ENCODE measurements at regions not wholly inside any gene's neighbourhood (a gene's known extent, or its start where the extent isn't known, plus 50 kb on each side); places are given as distances from the start of the nearest gene placed in this dataset.
"Not testable (repeated sequence)": the region's sequence is repeated elsewhere in the genome, so short reads cannot be mapped to it uniquely, and the experiment has no call there.

DNA sequence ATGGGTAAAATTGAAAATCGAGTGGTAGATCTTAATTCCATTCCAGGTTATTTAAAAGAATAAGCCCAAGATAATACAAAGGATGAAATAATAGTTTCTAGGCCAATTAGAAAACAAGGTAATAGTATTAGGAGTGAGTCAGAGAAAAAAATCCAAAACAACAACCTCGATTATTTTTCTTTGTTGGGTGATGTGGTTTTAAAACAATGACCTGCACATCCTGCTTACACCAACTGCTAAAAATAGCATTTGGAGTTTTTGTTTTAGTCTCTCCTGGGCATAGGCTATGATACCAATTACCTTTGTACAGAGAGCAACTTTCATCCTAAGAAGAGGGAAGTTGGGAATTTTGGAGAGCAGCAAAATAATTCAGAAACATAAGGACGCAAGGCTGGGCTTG, 101.7 kb upstream of the MYO10 start:
- no peak for DNase-seq (ENCODE audit: low spot score)

DNA sequence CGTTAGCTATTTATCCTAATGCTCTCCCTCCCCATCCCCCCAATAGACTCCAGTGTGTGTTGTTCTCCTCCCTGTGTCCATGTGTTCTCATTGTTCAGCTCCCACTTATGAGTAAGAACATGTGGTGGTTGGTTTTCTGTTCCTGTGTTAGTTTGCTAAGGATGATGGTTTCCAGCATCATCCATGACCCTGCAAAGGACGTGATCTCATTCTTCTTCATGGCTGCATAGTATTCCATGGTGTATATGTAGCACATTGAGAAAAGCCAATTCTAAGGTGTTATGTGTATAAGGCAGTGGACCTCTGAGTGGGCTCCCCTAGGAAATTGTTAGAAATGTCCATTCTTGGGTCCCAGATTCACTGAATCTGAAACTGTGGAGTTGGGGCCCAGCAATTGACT, 103.1 kb upstream of the MYO10 start:
- DNase-seq (ENCODE audit: low spot score): no peak

GRCh38 chr5:17042041-17042440, 106.0 kb upstream of the MYO10 start:
- DNase-seq (ENCODE audit: low spot score): no peak

DNA sequence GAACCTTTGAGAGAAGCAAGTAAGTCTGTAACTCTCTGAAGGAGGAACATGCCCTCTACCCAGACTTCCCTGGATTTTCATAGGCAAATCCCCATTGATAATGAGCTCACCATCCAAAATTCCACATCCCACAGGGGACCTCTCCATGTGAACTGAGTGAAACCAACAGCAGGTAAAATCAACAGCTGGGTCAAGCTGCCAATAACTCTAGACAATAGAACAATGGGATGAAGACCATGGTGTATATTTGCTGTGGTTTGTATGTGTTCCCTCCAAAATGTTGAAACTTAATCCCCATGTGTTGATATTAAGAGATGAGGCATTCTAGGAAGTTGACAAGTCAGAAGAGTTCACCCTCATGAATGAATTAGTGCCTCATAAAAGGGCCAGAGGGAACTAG, 110.2 kb upstream of the MYO10 start:
- DNase-seq (ENCODE audit: low spot score): no peak

DNA sequence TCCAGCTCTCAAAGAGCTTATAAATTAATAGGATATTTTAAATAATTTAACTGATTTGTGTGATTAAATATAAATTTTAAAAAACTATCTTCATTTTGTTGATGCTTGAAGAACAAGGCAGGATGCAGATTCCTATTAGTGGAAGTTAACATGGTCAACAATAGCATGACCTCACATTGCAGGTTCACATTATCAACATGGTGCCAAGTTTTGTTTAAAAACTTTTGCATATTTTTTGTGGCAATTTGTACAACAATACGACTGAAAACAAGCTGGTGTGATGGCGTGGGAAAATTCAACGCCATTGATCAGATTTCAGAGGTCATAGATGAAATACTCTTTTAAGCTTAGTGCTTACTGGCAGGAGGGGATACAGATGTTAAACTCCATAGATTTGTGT, 114.1 kb upstream of the MYO10 start:
- DNase-seq (ENCODE audit: low spot score): no peak

- no peak for DNase-seq (ENCODE audit: low spot score)
Measured at GRCh38 chr5:17054911-17055310, 118.8 kb upstream of the MYO10 start.

GRCh38 chr5:17056141-17056631, 120.1 kb upstream of the MYO10 start:
- DNase-seq (ENCODE audit: low spot score): peak; percentile 38

DNA sequence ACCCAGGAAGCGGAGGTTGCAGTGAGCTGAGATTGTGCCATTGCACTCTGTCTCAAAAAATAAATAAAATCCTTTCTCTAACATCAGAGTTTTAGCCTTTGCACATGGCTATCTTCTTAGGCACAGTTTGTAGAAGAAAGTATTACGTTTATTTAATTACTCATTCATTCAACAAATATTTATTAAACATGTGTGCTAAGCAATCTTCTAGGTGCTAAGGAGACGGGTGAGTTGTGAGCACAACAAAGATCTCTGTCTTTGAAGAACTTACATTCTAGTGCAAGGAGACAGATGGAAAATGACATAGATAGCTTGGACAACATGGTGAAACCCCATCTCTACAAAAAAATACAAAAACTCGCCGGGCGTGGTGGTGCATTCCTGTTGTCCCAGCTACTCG, 122.3 kb upstream of the MYO10 start:
- DNase-seq (ENCODE audit: low spot score): no peak

DNA sequence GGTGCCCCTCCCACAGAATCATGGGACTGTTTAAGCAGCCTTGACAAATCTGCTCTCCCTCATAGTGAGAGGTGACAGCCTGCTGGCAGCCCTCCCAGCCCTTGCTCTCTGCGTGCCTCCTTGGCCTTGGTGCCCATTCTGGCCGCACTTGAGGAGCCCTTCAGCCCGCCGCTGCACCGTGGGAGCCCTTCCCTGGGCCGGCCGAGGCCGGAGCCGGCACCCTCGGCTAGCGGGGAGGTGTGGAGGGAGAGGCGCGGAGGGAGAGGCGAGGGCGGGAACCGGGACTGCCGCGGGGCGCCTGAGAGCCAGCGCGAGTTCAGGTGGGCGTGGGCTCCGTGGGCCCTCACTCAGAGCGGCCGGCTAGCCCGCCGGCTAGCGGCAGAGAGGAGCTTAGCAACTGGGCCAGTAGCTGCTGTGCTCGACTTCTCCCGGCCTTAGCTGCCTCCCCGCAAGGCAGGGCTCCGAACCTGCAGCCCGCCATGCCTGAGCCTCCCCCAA, 125.9 kb upstream of the MYO10 start:
- DNase-seq (ENCODE audit: low spot score): no peak

DNA sequence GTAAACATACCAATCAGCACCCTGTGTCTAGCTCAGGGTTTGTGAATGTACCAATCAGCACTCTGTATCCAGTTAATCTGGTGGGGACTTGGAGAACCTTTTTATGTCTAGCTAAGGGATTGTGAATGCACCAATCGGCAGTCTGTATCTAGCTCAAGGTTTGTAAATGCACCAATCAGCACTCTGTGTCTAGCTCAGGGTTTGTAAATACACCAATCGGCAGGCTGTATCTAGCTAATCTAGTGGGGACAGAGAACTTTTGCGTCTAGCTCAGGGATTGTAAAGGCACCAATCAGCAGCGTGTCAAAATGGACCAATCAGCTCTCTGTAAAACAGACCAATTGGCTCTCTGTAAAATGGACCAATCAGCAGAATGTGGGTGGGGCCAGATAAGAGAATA, 126.7 kb upstream of the MYO10 start:
- DNase-seq (ENCODE audit: low spot score): not testable (repeated sequence)

DNA sequence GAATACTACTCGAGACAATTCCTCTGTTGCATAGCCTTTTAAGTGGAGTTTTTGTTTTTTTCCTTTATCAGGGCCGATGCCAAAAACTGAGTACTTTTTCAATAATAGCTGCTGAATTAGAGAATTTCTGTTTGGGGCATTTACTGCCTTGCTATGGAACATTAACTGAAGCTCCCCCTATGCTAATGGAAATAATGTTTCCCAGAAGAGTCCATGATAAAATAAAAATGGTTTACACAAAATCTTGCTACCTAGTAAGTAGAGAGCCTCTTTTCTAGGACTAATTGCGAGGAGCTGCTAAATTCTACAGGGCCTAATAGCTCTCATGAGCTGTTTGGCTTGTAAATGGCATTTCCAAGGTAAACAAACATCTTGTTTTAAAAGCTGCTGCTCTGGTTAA, 128.2 kb upstream of the MYO10 start:
- DNase-seq (ENCODE audit: low spot score): no peak

DNA sequence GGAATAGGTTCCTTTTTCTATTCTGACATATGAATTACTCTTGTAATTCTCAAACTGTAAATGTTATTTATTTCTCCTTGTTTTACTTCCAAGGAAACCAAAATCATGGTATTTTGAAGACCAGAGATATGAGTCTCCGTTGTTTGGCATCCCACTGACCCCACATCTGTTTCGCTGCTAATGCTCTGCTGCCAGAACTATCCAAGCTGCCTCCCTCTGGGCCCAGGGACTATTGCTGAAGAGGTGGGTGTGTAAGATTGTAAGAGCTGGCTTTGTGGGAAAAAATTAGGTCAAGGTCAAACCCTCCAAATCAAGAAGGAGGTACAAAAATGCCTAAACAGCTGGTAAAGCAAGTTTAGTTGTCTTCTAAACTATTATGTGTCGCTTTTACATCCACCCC, 129.4 kb upstream of the MYO10 start:
- DNase-seq (ENCODE audit: low spot score): no peak

DNA sequence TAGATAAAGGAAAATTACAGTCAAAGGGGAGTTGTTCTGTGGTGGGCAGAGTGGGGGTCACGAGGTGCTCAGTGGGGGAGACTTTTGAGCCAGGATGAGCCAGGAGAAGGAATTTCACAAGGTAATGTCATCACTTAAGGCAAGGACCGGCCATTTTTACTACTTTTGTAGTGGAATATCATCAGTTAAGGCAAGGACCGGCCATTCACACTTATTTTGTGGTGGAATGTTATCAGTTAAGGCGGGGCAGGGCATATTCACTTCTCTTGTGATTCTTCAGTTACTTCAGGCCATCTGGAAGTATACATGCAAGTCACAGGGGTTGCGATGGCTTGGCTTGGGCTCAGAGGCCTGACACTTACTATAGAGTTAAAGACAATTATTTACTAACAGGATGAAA, 129.9 kb upstream of the MYO10 start:
- DNase-seq (ENCODE audit: low spot score): not testable (repeated sequence)

GRCh38 chr5:17067657-17068392, 131.7 kb upstream of the MYO10 start:
- no peak for DNase-seq (ENCODE audit: low spot score)

DNA sequence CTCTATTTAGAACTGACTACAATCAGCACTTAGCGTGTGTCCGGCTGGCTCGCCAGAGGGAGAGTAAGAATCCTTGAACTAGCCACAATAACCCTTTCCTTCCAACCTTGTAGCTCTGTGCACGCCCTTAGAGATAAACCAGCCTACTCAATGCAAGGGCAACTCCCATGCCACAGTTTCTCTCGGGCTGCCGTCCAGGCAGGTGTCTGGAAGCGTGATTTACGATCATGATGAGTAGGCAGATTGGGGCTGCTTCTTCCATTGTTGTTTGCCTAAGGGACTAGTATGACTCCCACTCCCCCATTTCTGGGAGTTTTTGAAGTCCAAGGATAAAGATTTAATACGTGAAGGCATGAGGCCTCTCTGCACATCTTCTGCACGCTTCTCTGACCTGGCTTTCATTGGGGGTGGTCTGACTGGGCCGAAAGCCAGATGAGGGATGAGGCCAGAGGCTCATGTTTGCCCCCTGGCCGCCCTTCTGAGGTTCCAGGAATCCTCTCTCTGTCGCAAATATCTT, 134.0 kb upstream of the MYO10 start:
- no peak for DNase-seq (ENCODE audit: low spot score)

DNA sequence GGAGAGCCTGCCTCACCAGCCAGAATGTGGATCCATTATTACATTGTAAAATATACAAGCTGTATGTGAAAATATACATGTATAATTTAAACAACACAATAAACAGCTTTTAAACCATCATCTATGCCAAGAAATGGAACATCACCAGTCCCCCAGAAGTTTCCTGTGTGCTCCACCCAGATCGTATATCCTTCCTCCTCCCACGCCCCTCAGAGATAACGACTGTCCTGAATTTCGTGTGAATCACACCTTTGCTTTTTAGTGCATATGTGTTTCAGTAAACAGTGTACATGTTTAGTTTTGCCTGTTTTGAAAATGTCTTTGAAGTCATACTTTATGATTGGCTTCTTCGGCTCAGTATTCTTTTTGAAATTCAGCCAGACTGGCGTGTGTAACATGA, 134.6 kb upstream of the MYO10 start:
- DNase-seq (ENCODE audit: low spot score): no peak

GRCh38 chr5:17075236-17075635, 139.1 kb upstream of the MYO10 start:
- DNase-seq (ENCODE audit: low spot score): no peak

GRCh38 chr5:17076272-17076671, 140.2 kb upstream of the MYO10 start:
- DNase-seq (ENCODE audit: low spot score): no peak

DNA sequence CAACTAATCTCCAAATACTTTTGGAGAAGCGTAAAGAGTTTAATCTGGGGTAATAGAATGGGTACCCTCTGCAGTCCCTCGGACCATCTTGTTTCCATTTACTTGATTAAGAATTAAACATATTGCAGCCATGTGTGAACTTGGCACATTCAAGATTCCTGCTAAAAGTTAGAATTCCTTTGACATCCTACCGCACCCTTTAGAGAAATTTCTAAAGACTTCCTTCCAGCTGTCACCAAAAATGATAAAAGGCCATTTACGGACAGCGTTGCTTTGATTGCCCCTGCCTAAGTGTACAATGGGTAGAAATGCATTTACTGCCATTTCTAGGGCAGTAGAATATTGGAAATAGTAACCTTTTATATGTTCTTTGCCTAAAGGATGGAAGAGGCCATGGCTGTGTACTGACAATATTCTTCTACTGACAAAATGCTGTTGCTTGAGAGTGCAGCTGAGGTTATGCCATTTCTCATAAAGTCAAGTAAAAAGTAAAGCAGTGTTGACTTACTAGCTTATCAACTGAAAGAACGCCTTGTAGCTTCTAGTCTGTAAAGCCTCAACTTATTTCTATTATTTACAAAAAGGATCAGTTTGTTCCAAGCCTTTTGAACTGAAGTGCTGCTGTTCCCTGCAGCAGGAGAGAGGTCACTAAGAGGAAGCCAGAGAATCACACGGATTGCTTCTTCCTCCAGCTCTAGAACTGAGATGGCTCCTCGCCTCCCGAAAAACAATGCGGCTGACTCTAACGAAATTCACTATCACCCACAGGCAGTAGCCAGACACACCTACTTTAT, 139.8 kb upstream of the BASP1 start:
- no peak for DNase-seq (ENCODE audit: low spot score)

- no peak for DNase-seq (ENCODE audit: low spot score)
Measured at GRCh38 chr5:17079562-17079961, 137.9 kb upstream of the BASP1 start.

- DNase-seq (ENCODE audit: low spot score): no peak
Measured at GRCh38 chr5:17080361-17080760, 137.1 kb upstream of the BASP1 start.

DNA sequence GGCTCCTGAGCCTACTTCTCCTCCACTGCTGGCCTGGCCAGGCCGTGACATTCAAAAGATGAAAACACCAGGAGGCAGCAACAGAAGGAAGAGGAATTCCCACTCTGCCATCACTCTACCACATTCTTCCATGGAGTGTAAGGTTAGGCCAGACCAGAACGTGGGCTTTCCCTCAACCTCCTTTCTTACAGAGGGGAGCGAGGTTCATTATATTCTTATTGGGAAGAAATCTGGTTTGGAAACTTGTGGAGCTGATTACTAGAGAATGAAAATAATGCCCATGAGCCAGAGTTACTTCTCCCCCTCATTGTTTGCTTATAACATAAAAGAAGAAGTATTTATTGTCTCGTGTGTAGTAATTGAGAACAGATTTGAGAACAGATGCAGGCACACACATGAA, 136.3 kb upstream of the BASP1 start:
- DNase-seq (ENCODE audit: low spot score): no peak

- not testable (repeated sequence) for DNase-seq (ENCODE audit: low spot score)
Measured at GRCh38 chr5:17083276-17083675, 134.2 kb upstream of the BASP1 start.

Data from pons (tissue), 1 donor.